ENCODE measurements at regions not wholly inside any gene's neighbourhood (a gene's known extent, or its start where the extent isn't known, plus 50 kb on each side); places are given as distances from the start of the nearest gene placed in this dataset.

DNA sequence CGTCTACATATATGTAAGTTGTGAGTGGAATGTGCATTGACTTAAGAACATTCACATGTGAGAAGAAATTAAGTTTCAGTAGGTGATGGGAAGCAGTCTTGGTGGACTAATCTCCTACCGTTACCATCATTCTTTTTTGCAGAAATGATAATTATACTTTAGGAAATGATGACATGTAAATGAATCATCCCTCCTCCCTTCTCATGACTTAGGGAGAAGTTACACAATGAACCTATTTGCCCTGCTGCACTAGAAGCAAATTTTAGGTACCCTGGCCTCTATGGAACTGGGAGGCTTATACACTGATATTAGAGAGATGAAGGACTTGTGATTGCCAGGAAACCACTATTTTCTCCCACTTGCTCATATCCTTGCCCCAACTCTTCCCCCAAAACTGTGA is 214.2 kb downstream of the CALCRL start:
- Mint-ChIP-seq H3K9me3 (peaks cover 0 to 5% (median 2%) of the 10 kb centered on the region in 7 donors), H3K4me1 (no peaks in the 10 kb centered on the region), H3K36me3 (no peaks in the 10 kb centered on the region), H3K27ac (no peak overlapping the region), H3K4me3 (no peak overlapping the region), H3K27me3 (ENCODE audit: low read depth in 3 of 3) (no peaks in the 10 kb centered on the region)
- H3K4me1 ChIP-seq (ENCODE audit: control insufficient read depth in 1 of 2, insufficient read depth in 2 of 2, low read length in 2 of 2) = no peaks in the 10 kb centered on the region
- no peaks in the 10 kb centered on the region for H3K79me2 ChIP-seq (ENCODE audit: insufficient read depth, low read length)
- no peak overlapping the region for H3K4me3 ChIP-seq (replicated peaks in 1 of 3; ENCODE audit: low read depth in 2 of 3, low read length in 3 of 3)
- H3K9me3 ChIP-seq (replicated peaks in 1 of 2; ENCODE audit: control insufficient read depth in 1 of 2, insufficient read depth in 1 of 2, low read length in 2 of 2) = no peaks in the 10 kb centered on the region
- intact Hi-C loops (cut with micrococcal nuclease) = no loop called here
- H2AFZ ChIP-seq (ENCODE audit: insufficient read depth, low read depth, low read length, poor library complexity, severe bottlenecking) = no peak overlapping the region
- no peaks in the 10 kb centered on the region for H3K36me3 ChIP-seq (replicated peaks in 1 of 2; ENCODE audit: control insufficient read depth in 1 of 2, insufficient read depth in 2 of 2, low read length in 2 of 2)
- no peak overlapping the region for H3K9ac ChIP-seq (ENCODE audit: insufficient read depth, low read length, poor library complexity, severe bottlenecking)
- no peak overlapping the region for H3K27ac ChIP-seq (ENCODE audit: low read depth in 1 of 2, low read length in 2 of 2)
- TF ChIP-seq, protein P1, sequence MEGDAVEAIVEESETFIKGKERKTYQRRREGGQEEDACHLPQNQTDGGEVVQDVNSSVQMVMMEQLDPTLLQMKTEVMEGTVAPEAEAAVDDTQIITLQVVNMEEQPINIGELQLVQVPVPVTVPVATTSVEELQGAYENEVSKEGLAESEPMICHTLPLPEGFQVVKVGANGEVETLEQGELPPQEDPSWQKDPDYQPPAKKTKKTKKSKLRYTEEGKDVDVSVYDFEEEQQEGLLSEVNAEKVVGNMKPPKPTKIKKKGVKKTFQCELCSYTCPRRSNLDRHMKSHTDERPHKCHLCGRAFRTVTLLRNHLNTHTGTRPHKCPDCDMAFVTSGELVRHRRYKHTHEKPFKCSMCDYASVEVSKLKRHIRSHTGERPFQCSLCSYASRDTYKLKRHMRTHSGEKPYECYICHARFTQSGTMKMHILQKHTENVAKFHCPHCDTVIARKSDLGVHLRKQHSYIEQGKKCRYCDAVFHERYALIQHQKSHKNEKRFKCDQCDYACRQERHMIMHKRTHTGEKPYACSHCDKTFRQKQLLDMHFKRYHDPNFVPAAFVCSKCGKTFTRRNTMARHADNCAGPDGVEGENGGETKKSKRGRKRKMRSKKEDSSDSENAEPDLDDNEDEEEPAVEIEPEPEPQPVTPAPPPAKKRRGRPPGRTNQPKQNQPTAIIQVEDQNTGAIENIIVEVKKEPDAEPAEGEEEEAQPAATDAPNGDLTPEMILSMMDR (IDR thresholded peaks at IDR 0.05) = no peak
- H3K27me3 ChIP-seq (ENCODE audit: control insufficient read depth in 2 of 2, insufficient read depth in 2 of 2, low read length in 2 of 2) = no peaks in the 10 kb centered on the region
- DNase-seq = no peak
- H4K20me1 ChIP-seq (ENCODE audit: insufficient read depth, low read length) = no peaks in the 10 kb centered on the region
- H3K4me2 ChIP-seq (replicated peaks; ENCODE audit: extremely low read depth, low read length, poor library complexity, severe bottlenecking) = no peak overlapping the region
- no CpG with 5 or more reads among the region's 2 CpGs for WGBS (ENCODE audit: insufficient coverage)

DNA sequence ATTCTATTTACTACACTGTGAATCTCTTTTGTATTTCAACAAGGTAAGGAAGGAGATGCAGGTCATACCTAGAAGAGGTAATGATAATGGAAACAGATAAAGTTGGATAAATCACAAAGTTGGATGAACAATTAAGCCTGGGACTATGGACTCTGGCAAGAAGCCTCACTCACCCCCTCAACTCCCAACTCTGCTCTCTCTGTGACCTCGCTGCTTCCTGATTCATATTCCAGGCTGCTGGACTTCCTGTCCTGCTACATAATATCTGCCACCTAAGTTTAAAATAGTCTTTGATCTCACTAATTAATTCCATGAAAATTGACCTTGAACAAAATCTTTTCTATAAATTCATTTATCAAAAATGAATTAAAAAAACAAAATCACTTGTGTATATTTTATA is 215.3 kb downstream of the CALCRL start:
- no peaks in the 10 kb centered on the region for H3K27me3 ChIP-seq (ENCODE audit: control insufficient read depth in 2 of 2, insufficient read depth in 2 of 2, low read length in 2 of 2)
- no peak overlapping the region for H3K9ac ChIP-seq (ENCODE audit: insufficient read depth, low read length, poor library complexity, severe bottlenecking)
- peaks cover 0 to 5% (median 2%) of the 10 kb centered on the region in 7 donors for H3K9me3 Mint-ChIP-seq
- no peaks in the 10 kb centered on the region for H3K27me3 Mint-ChIP-seq (ENCODE audit: low read depth in 3 of 3)
- no peak overlapping the region for H3K4me2 ChIP-seq (replicated peaks; ENCODE audit: extremely low read depth, low read length, poor library complexity, severe bottlenecking)
- TF ChIP-seq, protein P1 (IDR thresholded peaks at IDR 0.05) = no peak
- no peak overlapping the region for H3K4me3 Mint-ChIP-seq
- H3K79me2 ChIP-seq (ENCODE audit: insufficient read depth, low read length) = no peaks in the 10 kb centered on the region
- H3K27ac Mint-ChIP-seq = no peak overlapping the region
- H3K9me3 ChIP-seq (replicated peaks in 1 of 2; ENCODE audit: control insufficient read depth in 1 of 2, insufficient read depth in 1 of 2, low read length in 2 of 2) = no peaks in the 10 kb centered on the region
- no peaks in the 10 kb centered on the region for H4K20me1 ChIP-seq (ENCODE audit: insufficient read depth, low read length)
- intact Hi-C loops (cut with micrococcal nuclease) = no loop called here
- WGBS (ENCODE audit: insufficient coverage) = 89% methylated on average over 1 of the region's 1 CpG
- H3K4me1 Mint-ChIP-seq = no peaks in the 10 kb centered on the region
- DNase-seq = no peak
- no peak overlapping the region for H3K4me3 ChIP-seq (replicated peaks in 1 of 3; ENCODE audit: low read depth in 2 of 3, low read length in 3 of 3)
- no peak overlapping the region for H2AFZ ChIP-seq (ENCODE audit: insufficient read depth, low read depth, low read length, poor library complexity, severe bottlenecking)
- H3K36me3 ChIP-seq (replicated peaks in 1 of 2; ENCODE audit: control insufficient read depth in 1 of 2, insufficient read depth in 2 of 2, low read length in 2 of 2) = no peaks in the 10 kb centered on the region
- no peaks in the 10 kb centered on the region for H3K36me3 Mint-ChIP-seq
- H3K4me1 ChIP-seq (ENCODE audit: control insufficient read depth in 1 of 2, insufficient read depth in 2 of 2, low read length in 2 of 2) = no peaks in the 10 kb centered on the region
- H3K27ac ChIP-seq (ENCODE audit: low read depth in 1 of 2, low read length in 2 of 2) = no peak overlapping the region
